ENCODE measurements at regions not wholly inside any gene's neighbourhood (a gene's known extent, or its start where the extent isn't known, plus 50 kb on each side); places are given as distances from the start of the nearest gene placed in this dataset.

DNA sequence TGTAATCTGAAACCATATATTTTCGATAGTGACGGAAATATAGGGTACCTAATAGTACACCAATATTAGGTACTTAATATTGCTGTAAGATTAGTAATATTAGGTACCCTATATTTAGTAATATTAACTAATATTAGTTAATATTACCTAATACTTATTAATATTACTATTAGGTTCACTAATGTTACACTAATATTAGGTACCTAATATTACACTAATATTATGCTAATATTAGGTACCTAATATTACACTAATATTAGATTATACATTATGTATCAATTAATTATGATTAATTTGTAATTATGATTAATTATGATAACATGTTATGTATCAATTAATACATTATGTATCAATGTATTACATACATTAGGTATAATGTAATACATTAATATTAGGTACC lies 518.2 kb upstream of the LRATD1 start:
- no peaks in the 10 kb centered on the region for H3K79me2 ChIP-seq (ENCODE audit: insufficient read depth)
- no peaks in the 10 kb centered on the region for H3K9me3 ChIP-seq (ENCODE audit: low read depth)

GRCh38 chr2:14120376-14120775 lies 512.1 kb upstream of the LRATD1 start:
- Histone ChIP-seq H3F3A (ENCODE audit: insufficient read depth) (no peaks in the 10 kb centered on the region), H2AFZ (no peak overlapping the region), H3K4me3 (no peak overlapping the region), H3K4me1 (ENCODE audit: insufficient read depth) (no peaks in the 10 kb centered on the region), H3K27me3 (replicated peaks; ENCODE audit: insufficient read depth) (no peaks in the 10 kb centered on the region), H3K4me2 (ENCODE audit: unreplicated experiment) (no peak overlapping the region), H4K20me1 (ENCODE audit: insufficient read depth) (no peaks in the 10 kb centered on the region), H3K9me3 (ENCODE audit: low read depth) (no peaks in the 10 kb centered on the region), H3K9me2 (ENCODE audit: insufficient read depth) (no peaks in the 10 kb centered on the region), H3K36me3 (ENCODE audit: low read depth) (no peaks in the 10 kb centered on the region), H3K27ac (no peak overlapping the region), H3K79me2 (ENCODE audit: insufficient read depth) (no peaks in the 10 kb centered on the region), H3K9ac (no peak overlapping the region)
- no peak for DNase-seq
- in situ Hi-C loops (cut with MboI), result no loop called here
- WGBS, 2 experiments (ENCODE audit: low coverage in 1 of 2, low lambda C conversion rate in 2 of 2, missing lambda C conversion rate in 2 of 2), result 12 to 21% methylated on average over 3 of the region's 3 CpGs
- TF ChIP-seq EZH2phosphoT487 (IDR thresholded peaks at IDR 0.05; ENCODE audit: insufficient read depth, low read depth), result no peak
- no peak for TF ChIP-seq EZH2 (IDR thresholded peaks at IDR 0.05; ENCODE audit: insufficient read depth, poor library complexity, severe bottlenecking)

More for the DNA sequence above, 518.2 kb upstream of the LRATD1 start:
- H3K36me3 ChIP-seq (ENCODE audit: low read depth), result no peaks in the 10 kb centered on the region
- H3K27ac ChIP-seq, result no peak overlapping the region
- no peaks in the 10 kb centered on the region for H4K20me1 ChIP-seq (ENCODE audit: insufficient read depth)
- in situ Hi-C loops (cut with MboI), result no loop called here
- no peaks in the 10 kb centered on the region for H3K4me1 ChIP-seq (ENCODE audit: insufficient read depth)
- TF ChIP-seq EZH2phosphoT487 (IDR thresholded peaks at IDR 0.05; ENCODE audit: insufficient read depth, low read depth) (no peak), EZH2 (IDR thresholded peaks at IDR 0.05; ENCODE audit: insufficient read depth, poor library complexity, severe bottlenecking) (no peak)
- H3K9ac ChIP-seq, result no peak overlapping the region
- DNase-seq, result no peak
- H3K4me2 ChIP-seq (ENCODE audit: unreplicated experiment), result no peak overlapping the region
- no peak overlapping the region for H2AFZ ChIP-seq
- H3K4me3 ChIP-seq, result no peak overlapping the region
- 0% methylated on average over 2 of the region's 2 CpGs for WGBS, 2 experiments (ENCODE audit: low coverage in 1 of 2, low lambda C conversion rate in 2 of 2, missing lambda C conversion rate in 2 of 2)
- no peaks in the 10 kb centered on the region for H3K27me3 ChIP-seq (replicated peaks; ENCODE audit: insufficient read depth)
- no peaks in the 10 kb centered on the region for H3F3A ChIP-seq (ENCODE audit: insufficient read depth)
- H3K9me2 ChIP-seq (ENCODE audit: insufficient read depth), result no peaks in the 10 kb centered on the region

- H2AFZ ChIP-seq, result no peak overlapping the region
- no peak overlapping the region for H3K9ac ChIP-seq
- DNase-seq, result no peak
- H4K20me1 ChIP-seq (ENCODE audit: insufficient read depth), result no peaks in the 10 kb centered on the region
- H3K27ac ChIP-seq, result no peak overlapping the region
- H3K79me2 ChIP-seq (ENCODE audit: insufficient read depth), result no peaks in the 10 kb centered on the region
- no peaks in the 10 kb centered on the region for H3K27me3 ChIP-seq (replicated peaks; ENCODE audit: insufficient read depth)
- H3K4me2 ChIP-seq (ENCODE audit: unreplicated experiment), result no peak overlapping the region
- H3F3A ChIP-seq (ENCODE audit: insufficient read depth), result no peaks in the 10 kb centered on the region
- H3K9me3 ChIP-seq (ENCODE audit: low read depth), result no peaks in the 10 kb centered on the region
- H3K36me3 ChIP-seq (ENCODE audit: low read depth), result no peaks in the 10 kb centered on the region
- TF ChIP-seq EZH2phosphoT487 (IDR thresholded peaks at IDR 0.05; ENCODE audit: insufficient read depth, low read depth) (no peak), EZH2 (IDR thresholded peaks at IDR 0.05; ENCODE audit: insufficient read depth, poor library complexity, severe bottlenecking) (no peak)
- WGBS, 2 experiments (ENCODE audit: low coverage in 1 of 2, low lambda C conversion rate in 2 of 2, missing lambda C conversion rate in 2 of 2), result 37 to 38% methylated on average over 6 of the region's 6 CpGs
- no peaks in the 10 kb centered on the region for H3K4me1 ChIP-seq (ENCODE audit: insufficient read depth)
- in situ Hi-C loops (cut with MboI), result no loop called here
- H3K4me3 ChIP-seq, result no peak overlapping the region
- no peaks in the 10 kb centered on the region for H3K9me2 ChIP-seq (ENCODE audit: insufficient read depth)
Measured at GRCh38 chr2:14123436-14124103, 508.9 kb upstream of the LRATD1 start.

GRCh38 chr2:14125624-14126293 lies 506.8 kb upstream of the LRATD1 start:
- in situ Hi-C loops (cut with MboI), result no loop called here
- Histone ChIP-seq H3K4me1 (ENCODE audit: insufficient read depth) (no peaks in the 10 kb centered on the region), H3K79me2 (ENCODE audit: insufficient read depth) (no peaks in the 10 kb centered on the region), H4K20me1 (ENCODE audit: insufficient read depth) (no peaks in the 10 kb centered on the region), H3K4me2 (ENCODE audit: unreplicated experiment) (no peak overlapping the region), H3K9me3 (ENCODE audit: low read depth) (no peaks in the 10 kb centered on the region), H3K27me3 (replicated peaks; ENCODE audit: insufficient read depth) (no peaks in the 10 kb centered on the region), H3K9me2 (ENCODE audit: insufficient read depth) (no peaks in the 10 kb centered on the region), H3K9ac (no peak overlapping the region), H3K36me3 (ENCODE audit: low read depth) (no peaks in the 10 kb centered on the region), H3K27ac (no peak overlapping the region), H2AFZ (no peak overlapping the region), H3F3A (ENCODE audit: insufficient read depth) (no peaks in the 10 kb centered on the region), H3K4me3 (no peak overlapping the region)
- TF ChIP-seq EZH2 (IDR thresholded peaks at IDR 0.05; ENCODE audit: insufficient read depth, poor library complexity, severe bottlenecking) (no peak), EZH2phosphoT487 (IDR thresholded peaks at IDR 0.05; ENCODE audit: insufficient read depth, low read depth) (no peak)
- no peak for DNase-seq
- 20 to 25% methylated on average over 7 of the region's 7 CpGs for WGBS, 2 experiments (ENCODE audit: low coverage in 1 of 2, low lambda C conversion rate in 2 of 2, missing lambda C conversion rate in 2 of 2)

All from GM23248 (cell line).